Lower leg skin (tissue), 4 donors: ENCODE measurements at regions not wholly inside any gene's neighbourhood (a gene's known extent, or its start where the extent isn't known, plus 50 kb on each side); places are given as distances from the start of the nearest gene placed in this dataset.

Source experiments
- DNase-seq, 2 donors: peaks; one replicate each; pipeline ENCODE4 v3.0.0-alpha.2; 2019; ENCODE audit warnings: low spot score in 2 of 2
- H3K4me3 ChIP-seq: fragments of 200-600 bp; sonication (generic); 2 replicates; pipeline ENCODE4 v1.5.1; 2017; ENCODE audit warnings: mild to moderate bottlenecking, low read depth; ENCODE audit not compliant: poor library complexity, severe bottlenecking
- POLR2A ChIP-seq, 2 donors: fragments of 450-650 bp; IDR thresholded peaks; one replicate each; pipeline ENCODE4 v1.6.1; 2016 to 2017; ENCODE audit warnings: antibody characterized with exemption in 2 of 2, mild to moderate bottlenecking in 1 of 2, moderate library complexity in 1 of 2
- WGBS, 2 donors: methylation state at CpG; one replicate each; pipeline ENCODE4 v1.1.5; 2018; 5-methylcytosine and 5-hydroxymethylcytosine counted together
- intact Hi-C: fragments of 100-400 bp; cut with DNase I; formaldehyde crosslinking; loops from one replicate; pipeline ENCODE4 v1.15.0; 2023; ENCODE audit warnings: low total_unique reads
- TF ChIP-seq, protein P1 (sequence below), 3 donors: fragments of 450-650 bp; IDR thresholded peaks; one replicate each; pipeline ENCODE4 v1.5.1; 2016; ENCODE audit warnings: antibody characterized with exemption in 3 of 3, mild to moderate bottlenecking in 3 of 3, moderate library complexity in 2 of 3

DNA sequence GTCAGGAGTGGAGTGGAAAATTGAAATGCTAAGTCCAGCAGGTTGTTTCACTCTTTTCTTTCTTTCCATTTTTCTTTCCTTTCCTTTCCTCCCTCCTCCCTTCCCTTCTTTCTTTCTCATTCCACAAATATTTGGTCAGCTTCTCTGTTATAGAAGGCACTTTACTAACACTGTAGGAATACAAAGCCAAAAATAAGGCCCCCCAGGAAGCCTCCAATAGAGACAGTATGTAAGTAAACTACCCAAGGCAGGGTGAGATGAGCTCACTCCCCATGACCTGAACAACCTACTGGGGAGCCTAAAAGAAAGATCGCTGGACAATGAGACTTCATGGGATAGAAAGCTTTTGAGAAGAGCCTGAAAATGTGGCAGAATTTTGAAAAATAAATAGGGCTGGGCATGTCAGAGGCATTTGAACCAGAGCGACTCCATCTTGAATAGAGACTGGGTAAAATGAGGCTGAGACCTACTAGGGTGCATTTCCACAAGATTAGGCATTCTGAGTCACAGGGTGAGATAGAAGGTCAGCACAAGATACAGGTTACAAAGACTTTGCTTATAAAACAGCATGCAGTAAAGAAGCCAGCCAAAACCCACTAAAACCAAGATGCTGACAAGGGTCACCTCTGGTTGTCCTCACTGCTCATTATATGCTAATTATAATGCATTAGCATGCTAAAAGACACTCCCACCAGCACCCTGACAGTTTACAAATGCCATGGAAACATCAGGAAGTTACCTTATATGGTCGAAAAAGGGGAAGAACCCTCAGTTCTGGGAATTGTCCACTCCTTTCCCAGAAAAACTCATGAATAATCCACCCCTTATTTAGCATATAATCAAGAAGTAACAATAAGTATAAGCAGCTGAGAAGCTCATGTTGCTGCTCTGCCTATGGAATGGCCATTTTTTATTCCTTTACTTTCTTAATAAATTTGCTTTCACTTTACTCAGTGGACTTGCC, 158.9 kb upstream of the EGFLAM start:
- WGBS, 2 donors, result 87 to 92% methylated on average over 3 of the region's 3 CpGs
- no peak overlapping the region for H3K4me3 ChIP-seq
- intact Hi-C loops, result no loop called here

DNA sequence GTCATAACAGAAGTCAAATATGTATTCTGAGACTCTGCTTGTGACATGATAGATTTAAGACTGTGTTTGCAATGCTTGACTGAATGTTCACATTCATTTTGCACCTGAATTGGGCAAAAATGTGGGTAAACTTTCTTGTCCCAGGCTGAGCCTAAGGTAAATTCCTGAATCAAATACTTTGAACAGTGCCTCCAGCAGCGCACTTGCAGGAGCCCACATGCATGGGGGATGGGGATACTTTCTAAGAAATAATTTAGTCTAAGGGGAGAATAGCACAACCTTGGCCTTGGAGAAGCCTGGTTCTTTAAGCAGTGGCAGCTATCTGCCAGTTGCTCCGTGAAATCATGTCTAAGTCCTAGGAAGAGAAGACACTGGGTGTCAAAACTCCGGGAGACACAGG, 163.5 kb upstream of the EGFLAM start:
- WGBS, 2 donors, result 51 to 64% methylated on average over 3 of the region's 3 CpGs
- no peak overlapping the region for H3K4me3 ChIP-seq
- DNase-seq, result no peak
- intact Hi-C loops, result no loop called here
- TF ChIP-seq, protein P1, sequence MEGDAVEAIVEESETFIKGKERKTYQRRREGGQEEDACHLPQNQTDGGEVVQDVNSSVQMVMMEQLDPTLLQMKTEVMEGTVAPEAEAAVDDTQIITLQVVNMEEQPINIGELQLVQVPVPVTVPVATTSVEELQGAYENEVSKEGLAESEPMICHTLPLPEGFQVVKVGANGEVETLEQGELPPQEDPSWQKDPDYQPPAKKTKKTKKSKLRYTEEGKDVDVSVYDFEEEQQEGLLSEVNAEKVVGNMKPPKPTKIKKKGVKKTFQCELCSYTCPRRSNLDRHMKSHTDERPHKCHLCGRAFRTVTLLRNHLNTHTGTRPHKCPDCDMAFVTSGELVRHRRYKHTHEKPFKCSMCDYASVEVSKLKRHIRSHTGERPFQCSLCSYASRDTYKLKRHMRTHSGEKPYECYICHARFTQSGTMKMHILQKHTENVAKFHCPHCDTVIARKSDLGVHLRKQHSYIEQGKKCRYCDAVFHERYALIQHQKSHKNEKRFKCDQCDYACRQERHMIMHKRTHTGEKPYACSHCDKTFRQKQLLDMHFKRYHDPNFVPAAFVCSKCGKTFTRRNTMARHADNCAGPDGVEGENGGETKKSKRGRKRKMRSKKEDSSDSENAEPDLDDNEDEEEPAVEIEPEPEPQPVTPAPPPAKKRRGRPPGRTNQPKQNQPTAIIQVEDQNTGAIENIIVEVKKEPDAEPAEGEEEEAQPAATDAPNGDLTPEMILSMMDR (IDR thresholded peaks at IDR 0.05), result no peak
- no peak for TF ChIP-seq POLR2A (IDR thresholded peaks at IDR 0.05)

More for the DNA sequence above, 158.9 kb upstream of the EGFLAM start:
- DNase-seq, result no peak
- TF ChIP-seq POLR2A (IDR thresholded peaks at IDR 0.05), result no peak
- TF ChIP-seq, protein P1 (IDR thresholded peaks at IDR 0.05), result no peak

DNA sequence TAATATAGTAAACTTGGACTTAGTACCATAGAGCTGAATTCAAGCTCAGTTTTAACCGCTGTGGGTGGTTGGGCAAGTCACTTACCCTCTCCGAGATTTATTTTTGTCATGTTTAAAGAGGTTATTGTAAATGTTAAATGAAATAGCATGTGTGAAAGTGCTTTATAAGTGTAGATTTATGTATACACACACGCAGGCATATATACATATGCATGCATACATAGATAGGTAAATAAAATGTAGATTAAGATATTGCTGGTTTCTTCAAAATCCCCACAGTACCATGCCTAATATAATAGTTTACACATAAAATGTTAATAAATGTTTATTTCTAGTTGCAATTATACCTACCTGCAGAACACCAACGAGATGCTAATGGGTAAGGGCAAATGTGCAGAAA, 164.5 kb upstream of the EGFLAM start:
- 82 to 83% methylated on average over 4 of the region's 4 CpGs for WGBS, 2 donors
- intact Hi-C loops, result no loop called here

DNA sequence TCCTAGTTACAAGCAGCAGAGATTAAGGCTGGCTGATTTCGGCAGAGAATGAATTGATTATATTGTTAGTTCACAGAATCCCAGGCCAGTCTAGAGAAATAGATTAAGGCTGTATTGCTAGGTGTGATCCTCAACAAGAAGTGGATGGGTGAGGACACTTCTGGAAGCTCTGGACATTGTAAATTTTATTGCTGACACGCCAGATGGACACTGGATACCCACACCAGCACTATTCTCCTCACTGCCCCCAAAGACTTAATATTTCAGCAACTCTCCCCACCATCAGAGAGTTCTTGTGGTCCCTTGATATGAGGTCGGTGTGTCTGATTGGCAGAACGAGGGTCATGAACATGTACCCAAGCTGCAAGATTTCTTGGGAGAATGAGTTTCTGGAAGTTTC, 171.6 kb upstream of the EGFLAM start:
- WGBS, 2 donors, result 85% methylated on average over 4 of the region's 4 CpGs
- TF ChIP-seq, protein P1 (IDR thresholded peaks at IDR 0.05), result no peak
- no peak for TF ChIP-seq POLR2A (IDR thresholded peaks at IDR 0.05)
- H3K4me3 ChIP-seq, result no peak overlapping the region
- intact Hi-C loops, result no loop called here
- no peak for DNase-seq

More for the DNA sequence above, 164.5 kb upstream of the EGFLAM start:
- no peak for DNase-seq
- H3K4me3 ChIP-seq, result no peak overlapping the region
- no peak for TF ChIP-seq POLR2A (IDR thresholded peaks at IDR 0.05)
- TF ChIP-seq, protein P1 (IDR thresholded peaks at IDR 0.05), result no peak

DNA sequence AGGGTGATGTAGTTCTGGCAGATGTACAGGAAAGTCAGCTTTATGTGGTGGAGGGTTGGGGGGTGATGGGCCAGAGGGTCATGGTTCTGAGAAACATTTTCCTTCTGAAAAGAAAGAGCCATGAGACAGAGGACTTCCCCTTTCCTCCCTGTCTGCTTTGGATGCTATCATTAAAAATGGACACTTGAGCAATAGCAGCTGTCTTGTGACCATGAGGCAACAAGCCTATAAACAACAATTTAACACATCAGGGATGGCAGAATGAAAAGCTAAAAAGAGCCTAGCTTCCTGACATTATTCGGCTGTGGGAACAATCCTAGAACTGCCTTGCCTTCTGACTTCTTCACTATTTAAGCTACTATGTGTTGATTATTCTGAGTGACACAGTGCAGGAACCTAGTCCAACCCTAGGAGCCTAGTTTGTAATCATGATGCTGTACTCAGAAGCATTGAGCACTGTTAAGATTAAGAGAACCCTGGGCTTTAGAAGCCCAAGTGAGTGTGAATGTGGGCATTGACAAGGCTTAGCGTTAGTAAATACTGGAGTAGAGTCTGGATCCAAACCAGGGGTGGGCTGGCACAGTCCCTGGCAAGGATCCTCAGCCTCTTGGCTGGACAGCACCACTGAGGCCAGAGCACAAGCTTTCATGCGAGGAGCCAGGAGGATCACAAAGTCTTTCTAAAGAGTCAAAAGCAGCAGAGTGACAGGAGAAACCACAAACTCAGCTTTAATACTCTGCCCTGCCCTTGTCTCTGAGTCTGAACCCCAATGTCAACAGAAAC, 178.5 kb upstream of the EGFLAM start:
- DNase-seq, result no peak
- TF ChIP-seq, protein P1 (IDR thresholded peaks at IDR 0.05), result no peak
- no peak for TF ChIP-seq POLR2A (IDR thresholded peaks at IDR 0.05)
- intact Hi-C loops, result no loop called here
- H3K4me3 ChIP-seq, result no peak overlapping the region
- 88% methylated on average over 3 of the region's 3 CpGs for WGBS, 2 donors
